ENCODE measurements at regions not wholly inside any gene's neighbourhood (a gene's known extent, or its start where the extent isn't known, plus 50 kb on each side); places are given as distances from the start of the nearest gene placed in this dataset.

GRCh38 chr1:172970186-172970585 is 80.6 kb downstream of the TNFSF18 start (continued):
- no peak for TF ChIP-seq EZH2 (IDR thresholded peaks at IDR 0.05)

GRCh38 chr1:172971241-172971640 is 79.5 kb downstream of the TNFSF18 start:
- no peak for DNase-seq (ENCODE audit: low read depth, low spot score)
- Histone ChIP-seq H4K20me1 (ENCODE audit: insufficient read depth) (no peaks in the 10 kb centered on the region), H3K9me2 (ENCODE audit: insufficient read depth) (no peaks in the 10 kb centered on the region), H3K27ac (ENCODE audit: low read depth, low read length) (no peak overlapping the region), H3K36me3 (ENCODE audit: control insufficient read depth in 1 of 2, insufficient read depth in 2 of 2, low read length in 2 of 2) (no peaks in the 10 kb centered on the region), H3K4me2 (ENCODE audit: low read length) (no peak overlapping the region), H3K9ac (ENCODE audit: low read length) (no peak overlapping the region), H2AFZ (ENCODE audit: low read depth, low read length, poor library complexity, severe bottlenecking) (no peak overlapping the region), H3K9me3 (ENCODE audit: control insufficient read depth in 1 of 2, insufficient read depth in 1 of 2, low read depth in 1 of 2, low read length in 2 of 2) (no peaks in the 10 kb centered on the region), H3K27me3 (ENCODE audit: insufficient read depth, low read length) (no peaks in the 10 kb centered on the region), H3K4me1 (ENCODE audit: control insufficient read depth in 1 of 2, insufficient read depth in 2 of 2, low read length in 2 of 2) (peaks cover 0 to 36% of the 10 kb centered on the region in 2 experiments; a peak in 2 of 4 replicates), H3K4me3 (replicated peaks in 1 of 2; ENCODE audit: low read depth in 1 of 2, low read length in 2 of 2) (no peak overlapping the region), H3K79me2 (ENCODE audit: insufficient read depth, low read length) (no peaks in the 10 kb centered on the region)
- CTCF ChIA-PET: no interaction called here
- intact Hi-C loops (cut with micrococcal nuclease): no loop called here
- BruUV-seq (replicated peaks): no TSS peak
- TF ChIP-seq ELF1 (IDR thresholded peaks at IDR 0.05; ENCODE audit: borderline replicate concordance, low read depth) (no peak), EGR1 (IDR thresholded peaks at IDR 0.05; ENCODE audit: low read depth) (no peak), ZFX (IDR thresholded peaks at IDR 0.05) (no peak), EZH2phosphoT487 (IDR thresholded peaks at IDR 0.05; ENCODE audit: borderline replicate concordance) (no peak), FOSL1 (IDR thresholded peaks at IDR 0.05; ENCODE audit: low read depth) (no peak), CEBPB (IDR thresholded peaks at IDR 0.05; ENCODE audit: low read depth) (no peak), SIN3A (IDR thresholded peaks at IDR 0.05; ENCODE audit: low read depth) (no peak), EZH2 (IDR thresholded peaks at IDR 0.05) (no peak), ATF3 (IDR thresholded peaks at IDR 0.05) (no peak), ZNF274 (IDR thresholded peaks at IDR 0.05; ENCODE audit: low read depth, low read length) (no peak), SRF (IDR thresholded peaks at IDR 0.05; ENCODE audit: low read depth) (no peak), SP1 (IDR thresholded peaks at IDR 0.05; ENCODE audit: low read depth) (no peak), RAD21 (IDR thresholded peaks at IDR 0.05; ENCODE audit: low read depth) (no peak), ZBTB33 (IDR thresholded peaks at IDR 0.05; ENCODE audit: extremely low read depth, insufficient replicate concordance, low read length) (no peak), CBX3 (IDR thresholded peaks at IDR 0.05; ENCODE audit: low read depth) (no peak), TCF7L2 (IDR thresholded peaks at IDR 0.05; ENCODE audit: borderline replicate concordance, extremely low read depth, insufficient read depth, insufficient read length) (no peak)
- POLR2A ChIA-PET: no interaction called here
- RAD21 ChIA-PET (ENCODE audit: low non-redundant PET in 1 of 2, low total read pairs in 2 of 2, uncharacterized antibody in 2 of 2, unreplicated experiment in 2 of 2): no interaction called here
- no peak for ATAC-seq
